Kidney (tissue), 13 donors: ENCODE measurements at regions not wholly inside any gene's neighbourhood (a gene's known extent, or its start where the extent isn't known, plus 50 kb on each side); places are given as distances from the start of the nearest gene placed in this dataset.

ENCODE experiments used
- DNase-seq, 5 donors: peaks; one replicate each; pipeline ENCODE4 v3.0.0-alpha.2; 2013 to 2020
- FAIRE-seq: peaks from 2 replicates; lab custom pipeline; 2012; peaks lifted over from hg19 to GRCh38; lab: Jason Lieb, UNC
- H3K27ac ChIP-seq, 2 donors: one replicate each; pipeline ENCODE4 v1.7.0; 2013; ENCODE audit warnings: low read depth in 2 of 2, low read length in 2 of 2, inconsistent platforms in 1 of 2
- H3K27me3 ChIP-seq: one replicate; pipeline ENCODE4 v1.7.1; 2013; ENCODE audit warnings: low read length, inconsistent platforms; ENCODE audit not compliant: control insufficient read depth, insufficient read depth
- H3K36me3 ChIP-seq, 3 donors: one replicate each; pipeline versions ENCODE4 v1.7.0 to v1.7.1; 2013; ENCODE audit warnings: low read length in 3 of 3, control low read depth in 1 of 3, inconsistent platforms in 1 of 3; ENCODE audit not compliant: insufficient read depth in 3 of 3, control insufficient read depth in 2 of 3
- H3K4me1 ChIP-seq, 3 donors: one replicate each; pipeline versions ENCODE4 v1.7.0 to v1.7.1; 2013; ENCODE audit warnings: low read length in 3 of 3, inconsistent platforms in 1 of 3, low read depth in 1 of 3; ENCODE audit not compliant: control insufficient read depth in 2 of 3, insufficient read depth in 2 of 3
- H3K4me3 ChIP-seq, 3 donors: one replicate each; pipeline versions ENCODE4 v1.7.0 to v1.8.1; 2013; ENCODE audit warnings: low read length in 3 of 3, control low read depth in 1 of 3, inconsistent platforms in 1 of 3
- H3K9ac ChIP-seq, 3 donors: one replicate each; pipeline versions ENCODE4 v1.7.0 to v1.7.1; 2013; ENCODE audit warnings: low read length in 3 of 3, control low read depth in 1 of 3, inconsistent platforms in 1 of 3
- H3K9me3 ChIP-seq, 3 donors: one replicate each; pipeline versions ENCODE4 v1.7.0 to v1.7.1; 2013; ENCODE audit warnings: low read length in 3 of 3, control low read depth in 1 of 3, inconsistent platforms in 1 of 3; ENCODE audit not compliant: control insufficient read depth in 2 of 3, insufficient read depth in 1 of 3
- CTCF ChIP-seq: IDR thresholded peaks from 3 replicates; pipeline ENCODE4 v1.5.1; 2012; ENCODE audit warnings: mild to moderate bottlenecking, moderate library complexity, borderline replicate concordance; ENCODE audit not compliant: insufficient read depth; ENCODE audit errors: extremely low read depth
- intact Hi-C: fragments of 100-400 bp; cut with DNase I; formaldehyde crosslinking; loops from one replicate; pipeline ENCODE4 v1.11.1; 2022
- donor health status: control.
- donor health status: control.
- donor health status: control.
- donor health status: control.
- donor health status: control.
- donor health status: DM: yes; HTN: yes; CAD: no.
- donor health status: Normal renal cell carcinoma (clear cell type).

DNA sequence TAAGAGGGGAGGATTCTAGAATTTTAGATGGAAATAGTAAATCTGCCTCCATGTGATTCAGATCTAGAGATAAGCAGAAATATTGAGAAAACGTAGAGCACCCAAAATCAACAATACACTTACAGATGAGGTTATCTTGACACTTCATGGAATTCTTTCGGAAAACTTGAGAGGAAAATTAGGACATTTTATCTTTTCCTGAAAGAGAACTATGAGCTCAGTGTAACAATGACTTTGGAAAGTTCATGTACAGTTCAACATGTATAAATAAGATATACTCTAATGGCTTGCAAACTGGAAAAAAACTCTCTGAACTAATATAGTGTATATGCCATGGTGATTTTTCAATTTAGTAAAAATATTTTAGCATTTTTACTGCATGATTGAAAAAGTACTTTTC lies 338.1 kb upstream of the NEGR1 start:
- intact Hi-C loops: no loop called here
- no peaks in the 10 kb centered on the region for H3K4me1 ChIP-seq

GRCh38 chr1:72606216-72606810 lies 324.0 kb upstream of the NEGR1 start:
- H3K9ac ChIP-seq: no peak overlapping the region
- no peaks in the 10 kb centered on the region for H3K27me3 ChIP-seq
- no peaks in the 10 kb centered on the region for H3K4me1 ChIP-seq
- no peak for FAIRE-seq
- H3K9me3 ChIP-seq: no peaks in the 10 kb centered on the region
- intact Hi-C loops: no loop called here
- no peak overlapping the region for H3K27ac ChIP-seq
- no peaks in the 10 kb centered on the region for H3K36me3 ChIP-seq
- H3K4me3 ChIP-seq: no peak overlapping the region
- no peak for TF ChIP-seq CTCF
- no peak for DNase-seq

More for the DNA sequence above, 338.1 kb upstream of the NEGR1 start:
- no peaks in the 10 kb centered on the region for H3K27me3 ChIP-seq
- DNase-seq: peak in 1 of 5 donors; percentile 26
- no peaks in the 10 kb centered on the region for H3K9me3 ChIP-seq
- H3K9ac ChIP-seq: no peak overlapping the region
- no peaks in the 10 kb centered on the region for H3K36me3 ChIP-seq
- no peak overlapping the region for H3K27ac ChIP-seq
- H3K4me3 ChIP-seq: no peak overlapping the region
- FAIRE-seq: no peak
- no peak for TF ChIP-seq CTCF

GRCh38 chr1:72601035-72601674 lies 318.8 kb upstream of the NEGR1 start:
- no peak for DNase-seq
- Histone ChIP-seq H3K9ac (no peak overlapping the region), H3K27ac (no peak overlapping the region), H3K4me1 (no peaks in the 10 kb centered on the region), H3K4me3 (no peak overlapping the region), H3K36me3 (no peaks in the 10 kb centered on the region), H3K9me3 (no peaks in the 10 kb centered on the region), H3K27me3 (no peaks in the 10 kb centered on the region)
- FAIRE-seq: no peak
- TF ChIP-seq CTCF: no peak
- intact Hi-C loops: no loop called here
